ENCODE measurements at regions not wholly inside any gene's neighbourhood (a gene's known extent, or its start where the extent isn't known, plus 50 kb on each side); places are given as distances from the start of the nearest gene placed in this dataset.

GRCh38 chr2:125584732-125585131, 1071.2 kb upstream of the GYPC start:
- H3K27ac Mint-ChIP-seq (ENCODE audit: unreplicated experiment): no peak overlapping the region
- H3K4me1 Mint-ChIP-seq (ENCODE audit: unreplicated experiment): no peaks in the 10 kb centered on the region
- peaks cover 25% of the 10 kb centered on the region for H3K9me3 Mint-ChIP-seq (ENCODE audit: unreplicated experiment)
- no peak overlapping the region for H3K4me3 Mint-ChIP-seq (ENCODE audit: unreplicated experiment)
- H3K27me3 Mint-ChIP-seq (ENCODE audit: unreplicated experiment): no peaks in the 10 kb centered on the region
- no peaks in the 10 kb centered on the region for H3K36me3 Mint-ChIP-seq (ENCODE audit: unreplicated experiment)
- DNase-seq (ENCODE audit: extremely low spot score, unreplicated experiment): no peak
- TF ChIP-seq, protein P1, sequence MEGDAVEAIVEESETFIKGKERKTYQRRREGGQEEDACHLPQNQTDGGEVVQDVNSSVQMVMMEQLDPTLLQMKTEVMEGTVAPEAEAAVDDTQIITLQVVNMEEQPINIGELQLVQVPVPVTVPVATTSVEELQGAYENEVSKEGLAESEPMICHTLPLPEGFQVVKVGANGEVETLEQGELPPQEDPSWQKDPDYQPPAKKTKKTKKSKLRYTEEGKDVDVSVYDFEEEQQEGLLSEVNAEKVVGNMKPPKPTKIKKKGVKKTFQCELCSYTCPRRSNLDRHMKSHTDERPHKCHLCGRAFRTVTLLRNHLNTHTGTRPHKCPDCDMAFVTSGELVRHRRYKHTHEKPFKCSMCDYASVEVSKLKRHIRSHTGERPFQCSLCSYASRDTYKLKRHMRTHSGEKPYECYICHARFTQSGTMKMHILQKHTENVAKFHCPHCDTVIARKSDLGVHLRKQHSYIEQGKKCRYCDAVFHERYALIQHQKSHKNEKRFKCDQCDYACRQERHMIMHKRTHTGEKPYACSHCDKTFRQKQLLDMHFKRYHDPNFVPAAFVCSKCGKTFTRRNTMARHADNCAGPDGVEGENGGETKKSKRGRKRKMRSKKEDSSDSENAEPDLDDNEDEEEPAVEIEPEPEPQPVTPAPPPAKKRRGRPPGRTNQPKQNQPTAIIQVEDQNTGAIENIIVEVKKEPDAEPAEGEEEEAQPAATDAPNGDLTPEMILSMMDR (IDR thresholded peaks at IDR 0.05): no peak

DNA sequence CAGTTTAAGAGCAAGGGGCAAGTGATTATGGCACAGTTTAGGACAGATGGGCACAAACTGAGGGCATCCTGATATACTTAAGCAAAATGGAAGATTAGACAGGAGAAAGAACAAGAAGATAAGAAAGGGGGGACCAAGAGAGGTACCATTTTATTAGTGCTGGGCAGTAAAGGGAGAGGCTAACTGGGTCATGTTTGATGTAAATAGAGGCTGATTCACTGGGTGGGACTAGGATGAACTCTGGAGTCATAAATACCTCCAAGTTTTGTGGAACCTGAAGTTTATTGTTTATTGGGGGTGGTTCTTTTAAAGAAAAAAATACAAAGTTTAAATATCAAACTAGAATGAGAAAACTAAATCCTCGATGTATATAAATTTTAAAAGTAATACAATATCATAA, 1067.2 kb upstream of the GYPC start:
- Mint-ChIP-seq H3K36me3 (ENCODE audit: unreplicated experiment) (no peaks in the 10 kb centered on the region), H3K9me3 (ENCODE audit: unreplicated experiment) (peaks cover 39% of the 10 kb centered on the region), H3K27me3 (ENCODE audit: unreplicated experiment) (no peaks in the 10 kb centered on the region), H3K27ac (ENCODE audit: unreplicated experiment) (no peak overlapping the region), H3K4me3 (ENCODE audit: unreplicated experiment) (no peak overlapping the region), H3K4me1 (ENCODE audit: unreplicated experiment) (no peaks in the 10 kb centered on the region)
- TF ChIP-seq, protein P1 (IDR thresholded peaks at IDR 0.05): no peak
- no peak for DNase-seq (ENCODE audit: extremely low spot score, unreplicated experiment)

DNA sequence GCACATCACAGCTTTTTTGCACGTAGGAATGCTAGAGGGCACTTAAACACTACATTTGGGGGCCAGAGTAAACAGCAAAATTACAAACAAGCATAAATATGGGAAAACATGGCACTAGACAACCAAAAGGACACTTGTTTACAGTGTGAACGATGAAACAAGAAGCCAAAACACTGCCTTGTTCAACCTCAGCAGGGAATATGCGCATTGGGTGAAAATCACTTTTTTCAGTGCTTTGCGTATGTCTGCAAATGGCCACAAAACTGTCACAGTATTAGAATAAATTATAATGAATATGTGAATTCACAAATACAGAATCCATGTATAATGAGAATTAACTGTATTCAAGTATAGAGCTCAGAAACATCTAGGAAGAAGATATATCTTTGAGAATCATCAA, 1064.0 kb upstream of the GYPC start:
- no peaks in the 10 kb centered on the region for H3K27me3 Mint-ChIP-seq (ENCODE audit: unreplicated experiment)
- H3K27ac Mint-ChIP-seq (ENCODE audit: unreplicated experiment): no peak overlapping the region
- H3K4me3 Mint-ChIP-seq (ENCODE audit: unreplicated experiment): no peak overlapping the region
- TF ChIP-seq, protein P1 (IDR thresholded peaks at IDR 0.05): no peak
- H3K4me1 Mint-ChIP-seq (ENCODE audit: unreplicated experiment): no peaks in the 10 kb centered on the region
- DNase-seq (ENCODE audit: extremely low spot score, unreplicated experiment): no peak
- H3K36me3 Mint-ChIP-seq (ENCODE audit: unreplicated experiment): no peaks in the 10 kb centered on the region
- peaks cover 32% of the 10 kb centered on the region for H3K9me3 Mint-ChIP-seq (ENCODE audit: unreplicated experiment)

GRCh38 chr2:125593036-125593435, 1062.9 kb upstream of the GYPC start:
- Mint-ChIP-seq H3K27ac (ENCODE audit: unreplicated experiment) (no peak overlapping the region), H3K4me1 (ENCODE audit: unreplicated experiment) (no peaks in the 10 kb centered on the region), H3K4me3 (ENCODE audit: unreplicated experiment) (no peak overlapping the region), H3K9me3 (ENCODE audit: unreplicated experiment) (peaks cover 23% of the 10 kb centered on the region), H3K27me3 (ENCODE audit: unreplicated experiment) (no peaks in the 10 kb centered on the region), H3K36me3 (ENCODE audit: unreplicated experiment) (no peaks in the 10 kb centered on the region)
- DNase-seq (ENCODE audit: extremely low spot score, unreplicated experiment): no peak
- TF ChIP-seq, protein P1 (IDR thresholded peaks at IDR 0.05): no peak

DNA sequence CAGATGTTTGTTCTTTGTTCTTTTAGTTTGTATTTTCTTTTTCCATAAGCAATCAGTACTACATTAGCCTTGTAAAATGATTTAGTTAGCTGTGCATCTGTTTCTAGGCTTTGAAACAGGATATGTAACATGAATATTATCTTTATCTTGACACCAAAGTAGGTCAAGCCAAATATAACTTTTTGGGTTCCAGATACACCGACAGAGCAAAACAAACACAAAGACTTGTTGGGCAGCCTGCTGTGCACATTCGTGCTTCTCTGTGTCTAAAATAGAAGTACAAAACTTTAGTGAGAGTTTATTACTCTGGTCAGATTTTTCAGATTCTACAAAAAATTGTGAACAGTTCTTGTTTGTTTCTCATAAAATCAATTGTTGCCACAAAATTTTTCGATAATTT, 1059.3 kb upstream of the GYPC start:
- no peak for DNase-seq (ENCODE audit: extremely low spot score, unreplicated experiment)
- H3K27ac Mint-ChIP-seq (ENCODE audit: unreplicated experiment): no peak overlapping the region
- no peaks in the 10 kb centered on the region for H3K4me1 Mint-ChIP-seq (ENCODE audit: unreplicated experiment)
- no peaks in the 10 kb centered on the region for H3K36me3 Mint-ChIP-seq (ENCODE audit: unreplicated experiment)
- TF ChIP-seq, protein P1 (IDR thresholded peaks at IDR 0.05): no peak
- H3K9me3 Mint-ChIP-seq (ENCODE audit: unreplicated experiment): peaks cover 19% of the 10 kb centered on the region
- H3K27me3 Mint-ChIP-seq (ENCODE audit: unreplicated experiment): no peaks in the 10 kb centered on the region
- H3K4me3 Mint-ChIP-seq (ENCODE audit: unreplicated experiment): no peak overlapping the region

Measured in osteocyte (in vitro differentiated cells).